DMS 273 treated with DMSO at 0.1 percent for 48 hours (cell line): ENCODE measurements at regions not wholly inside any gene's neighbourhood (a gene's known extent, or its start where the extent isn't known, plus 50 kb on each side); places are given as distances from the start of the nearest gene placed in this dataset.
A peak's percentile ranks its signal among the peaks of the same experiment; 100 is the strongest.

Experiments
- DNase-seq: peaks from one replicate; lab custom pipeline; 2025; lab: John Stamatoyannopoulos, UW

DNA sequence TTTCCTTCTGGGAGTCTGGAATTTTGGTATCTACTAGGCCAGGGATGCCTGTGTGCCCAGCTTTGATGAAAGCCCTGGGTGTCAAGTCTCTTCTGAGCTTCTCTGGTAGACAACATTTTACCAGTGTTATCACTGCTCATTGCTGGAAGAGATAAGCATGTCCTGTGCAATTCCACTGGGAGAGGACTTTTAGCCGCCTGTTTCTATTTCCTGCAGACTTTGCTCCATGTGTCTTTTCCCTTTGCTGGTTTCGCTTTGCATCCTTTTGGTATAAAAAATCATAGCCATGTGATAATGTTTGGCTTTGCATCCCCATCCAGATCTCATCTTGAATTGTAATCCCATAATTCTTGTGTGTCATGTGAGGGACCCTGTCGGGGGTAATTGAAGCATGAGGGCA, 163.2 kb downstream of the SLC28A3 start:
- DNase-seq: no peak

DNA sequence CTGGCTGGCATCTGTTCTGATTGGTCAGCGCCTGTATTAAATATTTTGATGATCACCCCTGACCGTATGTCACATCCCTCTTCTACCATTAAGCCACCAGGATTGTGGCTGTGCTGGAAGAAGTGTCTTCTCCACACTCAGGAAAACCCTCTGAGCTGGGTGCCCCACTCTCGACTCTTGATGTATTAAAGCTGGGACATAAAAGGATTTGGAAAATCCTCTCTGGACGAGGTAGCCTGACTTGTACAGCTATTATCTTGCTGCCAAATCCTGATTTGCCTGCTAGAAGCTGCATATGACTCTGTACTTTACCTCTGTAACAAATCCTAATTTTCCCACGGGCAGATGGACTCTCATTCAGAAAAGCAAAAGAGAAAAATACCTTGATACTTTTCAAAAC, 161.0 kb downstream of the SLC28A3 start:
- no peak for DNase-seq

DNA sequence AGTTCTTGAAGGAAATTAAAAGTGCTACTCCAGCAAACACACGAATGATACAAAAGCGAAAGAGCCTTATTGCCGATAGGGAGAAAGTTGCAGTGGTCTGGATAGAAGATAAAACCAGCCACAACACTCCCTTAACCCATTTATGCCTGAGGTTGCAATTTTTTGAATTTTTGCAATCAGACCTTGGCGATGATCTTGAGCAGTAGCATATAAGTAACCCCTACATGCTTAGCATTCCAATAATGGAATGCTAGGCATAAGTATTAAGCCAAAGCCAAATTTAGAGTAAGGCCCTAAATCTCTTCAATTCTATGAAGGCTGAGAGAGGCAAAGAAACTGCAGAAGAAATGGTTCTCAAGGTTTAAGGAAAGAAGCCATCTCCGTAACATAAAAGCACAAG, 153.5 kb downstream of the SLC28A3 start:
- DNase-seq: no peak

DNA sequence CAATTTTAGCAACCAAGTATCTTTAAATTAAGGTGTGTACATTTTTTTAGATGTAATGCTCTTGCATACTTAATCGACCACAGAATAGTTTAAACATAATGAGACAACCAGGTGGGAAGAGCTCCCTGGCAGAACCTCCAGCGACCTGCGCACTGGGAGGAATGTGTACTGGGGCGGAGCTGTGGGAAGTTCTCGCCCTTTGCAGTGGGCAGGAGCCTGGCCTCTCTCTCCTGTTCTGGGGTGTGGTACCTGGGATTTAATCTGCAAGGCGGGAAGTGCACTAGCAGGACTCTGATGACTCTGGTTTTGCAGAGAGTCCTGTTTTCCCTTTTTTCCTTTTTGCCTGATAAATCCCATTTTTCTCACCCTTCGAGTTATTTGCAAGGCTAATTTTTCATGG, 150.7 kb downstream of the SLC28A3 start:
- DNase-seq: no peak

DNA sequence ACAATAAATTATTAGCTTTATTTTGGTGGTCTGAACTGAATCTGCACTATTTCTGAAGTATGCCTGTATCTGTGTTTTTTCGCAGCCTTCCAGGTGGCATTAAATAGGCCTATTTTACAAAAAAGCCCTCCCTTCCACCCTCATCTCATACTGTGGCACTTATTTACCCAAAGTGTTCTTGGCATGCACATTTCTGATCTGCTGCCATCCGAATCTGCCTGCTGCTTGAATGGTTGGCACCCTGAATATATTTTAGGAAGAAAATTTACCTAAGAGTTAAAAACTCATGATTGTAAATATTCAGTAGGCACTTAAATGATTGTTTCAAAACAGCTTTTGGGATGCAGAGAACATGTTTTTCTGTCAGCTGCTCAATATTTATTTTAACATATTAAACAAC, 150.1 kb downstream of the SLC28A3 start:
- DNase-seq: no peak

DNA sequence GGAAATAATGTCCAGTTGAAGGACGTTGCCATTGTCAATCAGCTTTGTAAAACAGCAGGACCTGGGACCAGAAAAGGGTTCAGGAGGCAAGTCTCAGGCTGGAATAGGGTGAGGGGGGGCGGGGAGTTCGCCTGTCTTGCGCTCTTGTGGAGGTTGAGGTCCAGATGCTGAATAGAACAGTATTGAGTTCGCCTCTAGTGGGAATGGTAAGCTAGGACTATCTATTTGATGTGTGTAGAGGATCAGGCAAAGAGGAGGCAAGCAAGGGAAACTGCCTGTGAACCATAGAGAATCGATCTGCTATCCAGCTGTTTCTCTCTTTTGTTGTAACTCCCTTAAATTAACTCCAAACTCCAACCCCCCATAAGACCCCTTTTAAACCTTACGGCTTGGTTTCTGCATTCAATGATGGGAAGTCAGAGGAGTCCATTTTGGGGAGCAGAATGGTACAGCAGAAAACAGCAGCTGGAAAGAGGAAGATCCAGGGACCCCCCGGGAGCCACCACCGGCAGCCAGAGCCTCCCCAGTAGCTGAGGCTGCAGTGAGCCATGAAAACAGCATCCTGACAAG, 133.7 kb downstream of the SLC28A3 start:
- DNase-seq: no peak

DNA sequence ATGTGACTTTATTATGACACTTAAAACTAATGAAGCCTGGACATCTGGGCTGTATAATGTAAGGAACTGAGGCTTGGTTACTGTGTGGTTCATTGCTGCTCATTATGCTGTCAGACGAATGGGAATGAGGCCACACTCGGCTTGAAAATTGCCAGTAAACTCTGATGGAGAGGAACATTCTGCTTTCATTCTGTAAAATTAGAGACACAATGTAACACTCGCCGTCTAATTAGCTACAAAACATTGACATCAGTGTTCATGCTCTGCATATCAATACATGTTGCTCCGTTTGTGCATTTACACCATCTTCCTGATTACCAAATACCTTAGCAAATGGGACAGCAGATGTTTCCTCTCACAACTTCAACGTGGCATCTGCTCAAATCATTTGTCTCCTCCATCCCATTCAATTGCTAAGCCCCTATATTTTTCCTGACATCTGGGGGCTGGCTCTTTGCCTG, 133.0 kb downstream of the SLC28A3 start:
- peak; percentile 95 for DNase-seq

DNA sequence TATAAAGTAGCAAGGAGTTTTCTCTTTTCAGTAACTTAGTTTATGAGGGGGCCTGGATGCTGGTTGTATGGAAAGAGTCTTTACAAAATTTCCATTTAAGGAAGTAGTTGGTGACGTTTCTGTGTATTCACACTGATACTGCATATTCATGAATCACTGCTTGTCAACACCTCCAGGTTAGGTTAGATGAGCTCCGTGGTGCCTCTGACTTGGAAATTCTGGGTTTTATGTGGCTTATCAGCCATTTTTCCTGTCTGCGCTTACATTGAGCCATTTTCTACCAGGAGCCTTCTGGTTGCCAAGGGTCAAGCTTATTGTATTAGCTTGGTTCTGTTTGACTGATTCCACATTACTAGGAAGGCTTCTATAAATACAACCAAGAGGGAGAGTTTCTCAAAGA, 128.3 kb downstream of the SLC28A3 start:
- DNase-seq: no peak

DNA sequence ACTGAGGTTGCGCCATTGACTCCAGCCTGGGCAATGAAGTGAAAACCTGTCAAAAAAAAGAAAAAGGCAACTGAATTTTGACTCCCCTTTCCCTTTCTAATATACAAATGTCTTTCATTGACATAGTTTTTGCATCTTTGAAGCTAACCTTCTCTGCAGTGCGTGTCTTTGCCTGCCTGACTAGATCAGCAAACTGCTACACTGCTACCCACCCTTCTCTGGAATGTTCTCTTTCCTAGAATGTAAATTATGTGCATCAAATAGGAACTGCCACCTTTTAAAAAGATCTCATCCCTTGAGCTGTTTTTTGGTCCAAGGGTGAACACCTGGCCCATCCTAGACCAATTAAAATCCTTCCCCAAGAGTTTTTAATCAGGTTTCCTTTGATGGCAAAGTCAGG, 127.6 kb downstream of the SLC28A3 start:
- DNase-seq: no peak

DNA sequence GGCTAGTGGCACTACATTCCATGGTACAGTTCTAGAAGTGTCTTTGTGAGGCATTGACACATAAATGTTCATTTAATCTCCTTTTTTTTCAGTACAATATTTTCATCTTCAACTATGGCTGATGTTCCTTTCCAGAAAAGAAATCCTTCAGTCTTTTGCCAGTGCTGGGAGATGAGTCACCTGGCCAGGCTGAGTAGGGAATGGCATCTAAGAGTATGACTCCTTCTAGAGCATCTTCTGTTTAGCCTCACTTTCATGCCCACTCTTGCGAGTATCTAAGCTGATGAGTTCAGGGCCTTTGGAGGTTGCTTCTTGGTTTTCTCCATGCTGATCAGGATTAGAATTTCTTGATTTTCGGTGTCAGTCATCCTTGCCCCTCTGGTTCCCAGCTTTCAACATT, 124.4 kb downstream of the SLC28A3 start:
- DNase-seq: no peak

DNA sequence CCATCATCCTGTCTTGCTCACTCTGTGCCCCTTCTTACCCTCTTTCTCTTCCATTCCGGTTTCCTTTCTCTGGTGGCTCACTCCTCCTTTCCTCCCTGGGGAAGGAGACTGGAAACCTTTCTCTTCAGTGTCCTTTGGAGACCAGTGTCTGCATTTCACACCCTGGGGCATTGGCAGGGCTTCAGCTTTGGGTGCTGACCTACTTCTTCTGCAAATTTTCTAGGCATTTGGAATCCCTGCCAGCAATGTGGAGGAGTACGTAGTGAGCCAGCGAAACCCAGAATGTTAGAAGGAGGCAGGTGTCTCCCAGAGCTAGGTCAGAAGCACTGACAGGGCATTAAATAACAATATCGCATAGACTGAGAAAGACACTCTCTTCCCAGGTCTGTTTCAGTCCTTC, 122.2 kb downstream of the SLC28A3 start:
- DNase-seq: no peak

DNA sequence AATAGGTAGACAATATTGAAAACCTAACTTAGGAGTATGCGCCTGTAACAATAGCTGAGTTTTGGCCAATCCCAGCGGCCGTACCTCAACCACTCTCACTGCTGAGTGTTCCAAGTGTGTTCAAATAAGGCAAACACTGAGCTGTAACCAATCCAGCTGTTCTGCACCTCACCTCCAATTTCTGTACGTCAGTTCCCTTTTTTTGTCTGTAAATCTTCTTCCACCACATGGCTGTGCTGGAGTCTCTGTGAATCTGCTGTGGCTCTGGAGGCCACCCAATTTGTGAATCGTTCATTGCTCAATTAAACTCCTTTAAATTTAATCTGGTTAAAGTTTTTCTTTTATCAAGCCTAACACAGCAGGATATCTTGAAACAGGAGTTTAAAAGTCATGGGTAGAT, 116.3 kb downstream of the SLC28A3 start:
- no peak for DNase-seq
